ENCODE measurements at regions not wholly inside any gene's neighbourhood (a gene's known extent, or its start where the extent isn't known, plus 50 kb on each side); places are given as distances from the start of the nearest gene placed in this dataset.
"Not testable (repeated sequence)": the region's sequence is repeated elsewhere in the genome, so short reads cannot be mapped to it uniquely, and the experiment has no call there.

- Histone ChIP-seq H2AFZ (ENCODE audit: low read depth, low read length) (no peak overlapping the region), H3K4me2 (ENCODE audit: low read length) (no peak overlapping the region), H3K9ac (ENCODE audit: low read length) (no peak overlapping the region), H3K27me3 (ENCODE audit: insufficient read depth, low read depth, low read length) (no peaks in the 10 kb centered on the region), H3K9me2 (ENCODE audit: insufficient read depth, low read length) (no peaks in the 10 kb centered on the region), H3K9me3 (ENCODE audit: low read length) (no peaks in the 10 kb centered on the region), H4K20me1 (ENCODE audit: insufficient read depth) (no peaks in the 10 kb centered on the region), H3K4me3 (ENCODE audit: low read length) (no peak overlapping the region), H3K36me3 (ENCODE audit: insufficient read depth, low read length) (no peaks in the 10 kb centered on the region), H3K79me2 (replicated peaks; ENCODE audit: insufficient read depth, low read length) (no peaks in the 10 kb centered on the region), H3F3A (ENCODE audit: insufficient read depth, low read length, poor library complexity, severe bottlenecking) (no peaks in the 10 kb centered on the region), H3K27ac (ENCODE audit: low read length) (no peak overlapping the region)
- TF ChIP-seq POLR2AphosphoS5 (IDR thresholded peaks at IDR 0.05) (no peak), SMC3 (conservative IDR thresholded peaks at IDR 0.05; ENCODE audit: poor library complexity) (no peak), EP300 (conservative IDR thresholded peaks at IDR 0.05; ENCODE audit: poor library complexity, severe bottlenecking) (no peak), CTCF (IDR thresholded peaks at IDR 0.05; ENCODE audit: poor library complexity, severe bottlenecking) (no peak), TAF1 (IDR thresholded peaks at IDR 0.05; ENCODE audit: low read depth) (no peak), RAD21 (conservative IDR thresholded peaks at IDR 0.05) (no peak), REST (IDR thresholded peaks at IDR 0.05; ENCODE audit: borderline replicate concordance) (no peak)
Measured at GRCh38 chr7:12017046-12017445, 185.0 kb upstream of the THSD7A start.

- H3K4me2 ChIP-seq (ENCODE audit: low read length); H2AFZ ChIP-seq (ENCODE audit: low read depth, low read length); H3K79me2 ChIP-seq (replicated peaks; ENCODE audit: insufficient read depth, low read length); H4K20me1 ChIP-seq (ENCODE audit: insufficient read depth); H3K36me3 ChIP-seq (ENCODE audit: insufficient read depth, low read length); H3F3A ChIP-seq (ENCODE audit: insufficient read depth, low read length, poor library complexity, severe bottlenecking); H3K9ac ChIP-seq (ENCODE audit: low read length); H3K9me2 ChIP-seq (ENCODE audit: insufficient read depth, low read length); H3K4me3 ChIP-seq (ENCODE audit: low read length); H3K27me3 ChIP-seq (ENCODE audit: insufficient read depth, low read depth, low read length); H3K9me3 ChIP-seq (ENCODE audit: low read length); H3K27ac ChIP-seq (ENCODE audit: low read length): not testable (repeated sequence)
Measured at GRCh38 chr7:12022011-12022410, 189.1 kb upstream of the TMEM106B start.

GRCh38 chr7:12025246-12025645 lies 185.8 kb upstream of the TMEM106B start:
- no peaks in the 10 kb centered on the region for H3K27me3 ChIP-seq (ENCODE audit: insufficient read depth, low read depth, low read length)
- no peak overlapping the region for H3K27ac ChIP-seq (ENCODE audit: low read length)
- H3K4me3 ChIP-seq (ENCODE audit: low read length): no peak overlapping the region
- H3K9ac ChIP-seq (ENCODE audit: low read length): no peak overlapping the region
- TF ChIP-seq TAF1 (IDR thresholded peaks at IDR 0.05; ENCODE audit: low read depth) (no peak), POLR2AphosphoS5 (IDR thresholded peaks at IDR 0.05) (no peak), EP300 (conservative IDR thresholded peaks at IDR 0.05; ENCODE audit: poor library complexity, severe bottlenecking) (no peak), CTCF (IDR thresholded peaks at IDR 0.05; ENCODE audit: poor library complexity, severe bottlenecking) (no peak), EZH2 (IDR thresholded peaks at IDR 0.05; ENCODE audit: borderline replicate concordance, insufficient read depth, low read length, poor library complexity, severe bottlenecking) (no peak), RAD21 (conservative IDR thresholded peaks at IDR 0.05) (no peak), MXI1 (conservative IDR thresholded peaks at IDR 0.05; ENCODE audit: poor library complexity, severe bottlenecking) (no peak), SMC3 (conservative IDR thresholded peaks at IDR 0.05; ENCODE audit: poor library complexity) (no peak), REST (IDR thresholded peaks at IDR 0.05; ENCODE audit: borderline replicate concordance) (no peak)
- no peaks in the 10 kb centered on the region for H3K36me3 ChIP-seq (ENCODE audit: insufficient read depth, low read length)
- H3K9me2 ChIP-seq (ENCODE audit: insufficient read depth, low read length): no peaks in the 10 kb centered on the region
- no peaks in the 10 kb centered on the region for H3K79me2 ChIP-seq (replicated peaks; ENCODE audit: insufficient read depth, low read length)
- H3F3A ChIP-seq (ENCODE audit: insufficient read depth, low read length, poor library complexity, severe bottlenecking): no peaks in the 10 kb centered on the region
- no peak overlapping the region for H3K4me2 ChIP-seq (ENCODE audit: low read length)
- no peaks in the 10 kb centered on the region for H3K9me3 ChIP-seq (ENCODE audit: low read length)
- no peaks in the 10 kb centered on the region for H4K20me1 ChIP-seq (ENCODE audit: insufficient read depth)
- no peak overlapping the region for H2AFZ ChIP-seq (ENCODE audit: low read depth, low read length)
